HG02943 (cell line): ENCODE measurements at regions not wholly inside any gene's neighbourhood (a gene's known extent, or its start where the extent isn't known, plus 50 kb on each side); places are given as distances from the start of the nearest gene placed in this dataset.
"Not testable (repeated sequence)": the region's sequence is repeated elsewhere in the genome, so short reads cannot be mapped to it uniquely, and the experiment has no call there.

ENCODE experiments used
- ATAC-seq: cut with Tn5 transposase; IDR thresholded peaks from one replicate; pipeline ENCODE4 v1.9.1; 2021; ENCODE audit warnings: mild to moderate bottlenecking, low read depth, moderate library complexity; ENCODE audit not compliant: unreplicated experiment

DNA sequence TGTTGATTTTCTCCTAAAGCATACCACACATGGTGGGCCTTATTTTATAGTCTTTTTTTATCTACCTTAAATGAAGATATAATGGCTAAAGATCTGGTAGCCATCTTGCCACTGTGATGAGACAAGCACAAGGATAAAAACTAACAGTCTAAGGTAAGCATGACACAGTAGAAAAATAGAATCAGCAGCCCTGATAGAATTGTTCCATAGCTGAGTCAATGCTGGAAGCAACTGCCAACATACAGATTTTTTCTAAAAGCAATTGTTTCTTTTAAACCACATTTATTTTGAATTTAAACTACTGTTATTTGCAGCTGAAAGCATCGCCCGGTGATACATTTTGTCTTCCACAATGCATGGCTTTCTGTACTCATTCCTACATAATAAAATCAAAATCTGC, 1091.5 kb upstream of the CHAC2 start:
- ATAC-seq: no peak

DNA sequence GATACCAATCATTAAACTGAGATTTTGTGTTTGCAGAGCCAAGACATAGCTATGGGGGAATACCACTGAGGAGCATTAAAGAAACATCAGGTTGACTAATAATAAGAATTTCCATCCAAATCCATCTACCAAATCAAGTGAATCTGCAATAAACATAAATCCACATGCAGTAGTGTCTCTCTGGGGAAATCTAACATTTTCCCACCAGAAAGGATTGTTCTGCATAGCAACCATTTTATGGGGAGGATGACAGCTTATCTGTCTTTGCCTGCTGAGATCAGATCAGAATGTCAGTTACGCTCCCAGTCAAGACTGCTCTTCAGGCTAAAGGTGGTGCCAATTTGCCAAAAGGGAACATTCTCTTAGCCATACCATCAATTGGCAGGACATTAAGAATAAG, 1098.9 kb upstream of the CHAC2 start:
- ATAC-seq: no peak

- no peak for ATAC-seq
These were observed 1108.1 kb upstream of the CHAC2 start for GRCh38 chr2:52659546-52659945.

GRCh38 chr2:52658598-52658997, 1109.0 kb upstream of the CHAC2 start:
- ATAC-seq: no peak

DNA sequence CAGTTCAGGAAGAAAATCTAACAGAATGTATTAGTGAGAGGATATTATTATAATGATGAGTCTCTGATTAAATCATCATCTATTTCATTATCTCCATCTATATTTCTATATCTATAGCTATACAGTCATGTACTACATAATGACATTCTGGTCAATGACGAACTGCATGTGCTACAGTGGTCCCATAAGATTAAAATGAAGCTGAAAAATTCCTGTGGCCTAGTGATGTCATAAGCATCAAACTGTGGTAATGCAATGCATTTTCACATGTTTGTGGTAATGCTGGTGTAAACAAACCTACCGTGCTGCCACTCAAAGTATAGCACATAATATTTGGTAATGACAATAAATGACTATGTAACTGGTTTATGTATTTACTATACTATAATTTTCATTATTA, 1127.9 kb upstream of the CHAC2 start:
- ATAC-seq: no peak

DNA sequence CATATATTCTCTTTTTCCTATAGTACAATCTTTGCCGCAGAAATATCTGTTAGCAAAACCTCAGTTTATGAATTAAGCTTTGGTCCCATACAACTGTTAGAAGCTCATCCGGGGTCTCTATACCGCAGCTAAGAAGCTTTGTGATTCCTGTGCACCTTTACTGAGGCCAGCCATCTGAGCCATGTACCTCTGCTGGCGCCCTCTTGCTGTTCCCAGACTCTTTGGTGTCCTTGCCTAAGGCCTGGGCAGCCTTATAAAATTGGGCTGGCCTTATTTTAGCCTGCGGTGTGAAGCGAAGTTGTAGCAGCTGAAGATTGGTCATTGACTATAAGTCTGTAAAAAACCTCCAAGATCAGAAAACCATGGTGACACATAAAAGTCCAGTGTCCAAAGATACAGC, 1135.1 kb upstream of the CHAC2 start:
- no peak for ATAC-seq

DNA sequence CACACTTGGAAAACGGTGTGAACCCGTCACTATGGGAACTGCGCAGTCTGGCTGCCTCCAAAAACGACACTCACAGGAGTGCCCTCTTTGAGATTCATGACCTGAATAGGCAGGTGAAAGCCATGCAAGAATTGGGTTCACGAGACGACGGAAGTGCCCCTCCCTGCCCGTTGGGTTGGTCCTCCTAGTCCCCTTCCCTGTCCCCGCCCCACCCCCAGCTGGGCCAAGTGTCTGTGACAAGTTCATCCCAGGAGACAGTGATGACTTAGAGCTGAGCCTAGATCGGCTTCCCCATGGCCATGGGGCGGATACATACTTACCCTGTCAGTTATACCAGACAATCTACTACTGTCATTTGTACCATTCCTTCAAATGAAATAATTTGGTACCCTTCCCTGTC, 1137.7 kb upstream of the CHAC2 start:
- ATAC-seq: no peak

DNA sequence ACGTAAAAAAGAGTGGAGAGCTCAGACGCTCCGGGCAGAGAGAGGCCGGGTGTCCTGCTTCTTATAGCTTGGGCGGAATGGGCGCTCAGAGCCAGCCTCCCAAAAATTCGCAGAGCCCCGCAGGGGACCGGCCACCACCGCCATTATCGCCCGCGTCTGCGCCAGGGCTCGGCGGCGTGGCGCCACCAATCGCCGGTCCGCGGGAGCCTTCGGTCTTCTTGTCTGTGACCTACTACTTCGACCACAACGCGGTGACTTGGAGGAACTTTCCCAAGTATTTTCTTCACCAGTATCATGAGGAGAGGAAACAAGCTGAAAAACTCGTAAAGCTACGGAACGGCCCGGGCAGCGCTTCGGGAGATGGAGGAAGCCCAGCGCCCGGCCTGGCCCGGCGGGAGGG, 1138.1 kb upstream of the CHAC2 start:
- no peak for ATAC-seq

- ATAC-seq: no peak
These were observed 1145.3 kb upstream of the CHAC2 start for GRCh38 chr2:52622266-52622665.

DNA sequence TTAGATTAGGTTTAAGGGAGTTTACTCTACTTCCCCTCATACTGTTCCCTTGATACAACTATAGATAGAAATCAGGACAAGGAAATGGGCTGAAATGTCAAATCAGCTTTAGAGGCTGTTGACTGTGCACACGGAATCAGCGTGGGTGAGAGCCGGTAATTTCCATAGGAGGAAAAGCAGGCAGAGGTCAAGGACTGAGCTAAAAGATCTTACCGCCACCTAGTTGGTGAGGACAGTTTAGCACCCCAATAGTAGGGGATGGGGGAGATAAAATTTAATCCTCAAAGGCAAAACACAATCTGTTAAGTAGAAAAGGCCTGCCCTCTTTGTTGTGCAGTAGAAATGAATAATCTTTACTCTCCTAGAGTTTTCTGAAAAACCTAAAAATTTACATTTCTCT, 1154.5 kb upstream of the CHAC2 start:
- no peak for ATAC-seq

DNA sequence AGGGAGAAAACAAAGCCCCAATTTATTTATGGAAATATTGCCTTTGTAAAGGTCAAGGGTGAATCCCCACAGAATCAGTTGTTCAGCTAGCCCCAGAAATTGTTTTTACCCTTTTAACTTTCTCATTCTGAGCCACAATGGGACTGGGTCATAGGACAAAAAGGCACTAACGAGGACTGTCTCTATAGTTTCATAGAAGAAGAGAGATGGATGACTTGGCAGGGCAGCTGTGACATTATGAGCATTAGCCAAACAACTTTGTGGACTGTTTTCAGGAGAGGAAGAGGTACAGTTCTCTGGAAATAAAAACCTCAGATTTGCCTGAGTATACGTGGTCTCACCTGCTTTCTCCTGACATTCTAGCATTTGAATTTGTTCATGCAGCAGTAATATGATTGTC, 1155.8 kb upstream of the CHAC2 start:
- no peak for ATAC-seq

GRCh38 chr2:52608030-52608429, 1159.6 kb upstream of the CHAC2 start:
- no peak for ATAC-seq

GRCh38 chr2:52597346-52597745, 1170.3 kb upstream of the CHAC2 start:
- no peak for ATAC-seq

GRCh38 chr2:52594026-52594425, 1173.6 kb upstream of the CHAC2 start:
- no peak for ATAC-seq

DNA sequence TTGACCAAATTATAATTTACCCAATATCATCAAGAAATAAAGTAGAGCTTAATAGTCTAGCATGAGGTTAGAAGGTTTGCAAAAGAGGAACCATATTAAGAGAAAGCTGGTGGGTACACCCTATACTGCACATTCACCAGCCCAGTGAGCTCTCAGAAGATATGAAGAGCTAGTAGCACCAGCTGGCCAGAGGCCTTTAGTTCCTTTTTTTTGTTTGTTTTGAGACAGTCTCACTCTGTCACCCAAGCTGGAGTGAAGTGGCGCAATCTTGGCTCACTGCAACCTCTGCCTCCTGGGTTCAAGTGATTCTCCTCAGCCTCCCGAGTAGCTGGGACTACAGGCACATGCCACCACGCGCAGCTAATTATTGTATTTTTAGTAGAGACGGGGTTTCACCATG, 1183.5 kb upstream of the CHAC2 start:
- not testable (repeated sequence) for ATAC-seq

- no peak for ATAC-seq
These were observed 1195.1 kb upstream of the CHAC2 start for GRCh38 chr2:52572469-52572894.

GRCh38 chr2:52571380-52572347, 1195.9 kb upstream of the CHAC2 start:
- ATAC-seq: no peak

DNA sequence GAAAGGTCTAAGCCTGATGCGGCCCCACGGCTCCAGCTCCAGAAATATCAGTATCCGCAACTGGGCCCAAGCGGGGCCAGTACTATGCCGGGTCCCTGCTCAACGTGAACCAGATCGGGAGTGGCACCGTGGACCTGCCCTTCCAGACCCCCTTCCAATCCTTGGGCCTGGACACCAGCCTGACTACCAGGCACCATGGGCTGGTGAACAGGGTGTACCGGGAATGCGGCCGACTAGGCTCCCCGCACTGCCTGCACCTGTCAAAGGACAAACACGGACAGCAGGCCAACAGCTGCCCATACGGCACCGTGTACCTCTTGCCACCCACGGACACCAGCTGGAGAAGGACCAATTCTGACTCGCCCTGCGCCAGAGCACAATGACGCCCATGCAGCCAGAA, 1196.9 kb upstream of the CHAC2 start:
- ATAC-seq: no peak

DNA sequence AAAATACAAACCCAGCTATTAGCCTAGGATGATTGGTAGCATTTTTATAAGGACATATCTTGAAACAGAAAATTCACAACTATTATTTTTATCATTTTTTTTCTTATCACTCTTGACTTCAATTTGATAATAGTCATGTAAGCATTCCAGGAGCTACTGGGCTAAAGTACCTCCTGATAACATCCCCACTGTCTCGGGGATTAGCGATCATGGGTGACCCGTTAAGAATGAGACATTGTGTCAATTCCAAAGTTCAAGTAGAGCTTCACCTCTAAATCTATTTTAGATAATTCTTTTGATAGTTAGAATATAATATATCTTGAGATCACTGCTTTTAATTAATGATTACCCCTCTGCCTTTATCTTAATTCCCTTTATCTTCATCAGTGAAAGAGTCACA, 1204.5 kb upstream of the CHAC2 start:
- no peak for ATAC-seq

DNA sequence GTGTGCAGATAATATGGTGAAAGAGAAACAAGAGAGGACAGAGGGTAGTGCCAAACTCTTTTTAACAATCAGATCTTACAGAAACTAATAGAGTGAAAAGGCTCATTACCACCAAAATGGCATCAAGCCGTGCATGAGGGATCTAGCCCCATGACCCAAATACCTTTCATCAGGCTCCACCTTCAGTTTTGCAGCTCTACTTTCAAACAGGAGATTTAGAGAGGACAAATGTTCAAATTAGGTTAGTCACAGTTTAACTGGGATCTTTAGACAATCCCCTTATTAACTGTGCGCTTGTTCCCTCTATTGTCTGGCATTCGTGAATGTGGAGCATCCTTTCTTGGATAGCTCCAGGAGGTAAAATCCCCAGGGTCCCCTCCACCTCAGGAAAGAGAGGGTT, 1209.3 kb upstream of the CHAC2 start:
- no peak for ATAC-seq

DNA sequence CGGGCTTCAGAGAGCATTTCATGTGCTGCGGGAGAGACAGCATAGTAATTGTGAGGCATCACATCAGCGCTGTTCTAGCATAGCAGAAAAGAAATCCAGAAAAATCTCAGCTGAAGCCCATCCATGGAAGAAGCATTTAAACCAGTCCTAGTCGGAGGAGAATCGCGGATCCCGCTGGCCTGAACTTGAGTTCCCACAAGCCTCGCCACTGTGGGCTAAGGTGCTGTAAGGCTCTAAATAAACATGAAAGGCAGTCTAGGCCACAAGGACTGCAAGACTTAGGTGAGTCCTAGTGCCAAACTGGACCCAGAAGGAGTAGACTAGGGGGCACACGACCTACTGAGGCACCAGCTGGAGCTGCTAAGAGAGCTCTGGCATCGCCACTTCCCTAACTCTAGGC, 1225.3 kb upstream of the CHAC2 start:
- no peak for ATAC-seq
